ENCODE measurements at regions not wholly inside any gene's neighbourhood (a gene's known extent, or its start where the extent isn't known, plus 50 kb on each side); places are given as distances from the start of the nearest gene placed in this dataset.
"Not testable (repeated sequence)": the region's sequence is repeated elsewhere in the genome, so short reads cannot be mapped to it uniquely, and the experiment has no call there.

DNA sequence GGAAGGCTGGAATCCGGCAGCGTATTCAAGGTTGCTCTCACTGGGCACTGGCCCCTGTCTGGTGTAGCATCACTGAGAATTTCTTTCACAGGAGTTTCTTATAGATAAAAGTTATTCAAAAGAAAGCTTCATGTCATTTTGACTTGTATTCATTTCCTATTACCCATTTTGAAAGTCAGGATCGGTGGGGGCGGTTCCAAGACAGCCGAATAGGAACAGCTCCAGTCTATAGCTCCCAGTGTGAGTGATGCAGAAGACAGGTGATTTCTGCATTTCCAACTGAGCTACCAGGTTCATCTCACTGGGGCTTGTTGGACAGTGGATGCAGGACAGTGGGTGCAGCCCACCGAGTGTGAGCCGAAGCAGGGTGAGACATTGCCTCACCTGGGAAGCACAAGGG, 51.5 kb upstream of the CDC42EP3 start:
- H3K36me3 Mint-ChIP-seq (ENCODE audit: low read depth, unreplicated experiment); H3K27me3 ChIP-seq (ENCODE audit: insufficient read depth, low read length); H3K79me2 ChIP-seq (ENCODE audit: insufficient read depth, low read length); H4K20me1 ChIP-seq (ENCODE audit: insufficient read depth, low read length); H3K9me3 ChIP-seq (ENCODE audit: insufficient read depth, low read depth, low read length); H2AFZ ChIP-seq (ENCODE audit: low read depth, low read length); H3K9ac ChIP-seq (ENCODE audit: low read length); H3K4me2 ChIP-seq (ENCODE audit: low read length); H3K4me3 Mint-ChIP-seq (ENCODE audit: unreplicated experiment); H3K4me1 ChIP-seq (ENCODE audit: insufficient read depth, low read length); H3K27ac Mint-ChIP-seq (ENCODE audit: unreplicated experiment); H3K27ac ChIP-seq (ENCODE audit: low read depth, low read length); H3K36me3 ChIP-seq (ENCODE audit: insufficient read depth, low read length); H3K4me3 ChIP-seq (ENCODE audit: insufficient read depth, low read depth, low read length); H3K4me1 Mint-ChIP-seq (ENCODE audit: low read depth, unreplicated experiment); H3K27me3 Mint-ChIP-seq (ENCODE audit: low read depth, unreplicated experiment); DNase-seq (ENCODE audit: low read depth); FAIRE-seq: not testable (repeated sequence)
- H3K9me3 Mint-ChIP-seq (ENCODE audit: unreplicated experiment): peaks cover 21% of the 10 kb centered on the region

DNA sequence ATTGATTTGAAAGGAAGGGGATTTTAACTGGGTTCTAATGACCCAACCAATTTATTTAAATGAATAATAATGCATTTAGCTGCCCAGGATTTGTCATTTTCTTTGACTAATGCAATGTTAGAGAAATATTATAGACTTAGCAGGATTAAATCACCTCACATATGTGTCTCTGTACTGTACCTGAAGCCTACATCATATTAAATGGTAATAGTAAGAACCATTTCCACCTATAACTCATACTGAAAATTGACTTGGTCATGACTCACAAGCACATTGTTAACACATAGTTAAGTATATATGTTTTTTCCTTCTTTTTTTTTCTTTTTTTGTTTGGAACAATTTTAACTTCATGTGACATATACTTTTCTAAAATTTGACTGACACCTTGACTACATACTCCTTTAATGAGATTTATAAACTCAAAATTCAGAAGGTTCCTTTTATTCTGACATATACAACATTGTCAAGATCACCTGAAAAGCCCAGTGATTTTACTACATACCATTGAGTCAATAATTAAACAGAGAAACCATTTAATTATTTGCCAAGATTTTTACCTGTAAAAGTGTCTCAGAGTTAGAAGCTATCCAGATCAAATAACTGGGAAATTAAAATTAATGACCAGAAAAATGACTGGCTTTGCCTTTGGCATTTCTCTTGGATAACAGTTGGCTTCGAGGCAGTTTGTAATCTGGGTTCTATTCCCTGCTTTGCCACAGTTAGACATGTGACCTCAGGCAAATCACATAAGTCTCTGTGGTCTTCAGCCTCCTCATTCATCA, 58.8 kb upstream of the CDC42EP3 start:
- peaks cover 4% of the 10 kb centered on the region for H3K4me1 ChIP-seq (ENCODE audit: insufficient read depth, low read length)
- no peaks in the 10 kb centered on the region for H3K79me2 ChIP-seq (ENCODE audit: insufficient read depth, low read length)
- H2AFZ ChIP-seq (ENCODE audit: low read depth, low read length): no peak overlapping the region
- no peaks in the 10 kb centered on the region for H3K36me3 ChIP-seq (ENCODE audit: insufficient read depth, low read length)
- H3K27me3 ChIP-seq (ENCODE audit: insufficient read depth, low read length): no peaks in the 10 kb centered on the region
- no peak for TF ChIP-seq EZH2 (IDR thresholded peaks at IDR 0.05; ENCODE audit: insufficient read depth, low read length)
- TF ChIP-seq, protein P1, sequence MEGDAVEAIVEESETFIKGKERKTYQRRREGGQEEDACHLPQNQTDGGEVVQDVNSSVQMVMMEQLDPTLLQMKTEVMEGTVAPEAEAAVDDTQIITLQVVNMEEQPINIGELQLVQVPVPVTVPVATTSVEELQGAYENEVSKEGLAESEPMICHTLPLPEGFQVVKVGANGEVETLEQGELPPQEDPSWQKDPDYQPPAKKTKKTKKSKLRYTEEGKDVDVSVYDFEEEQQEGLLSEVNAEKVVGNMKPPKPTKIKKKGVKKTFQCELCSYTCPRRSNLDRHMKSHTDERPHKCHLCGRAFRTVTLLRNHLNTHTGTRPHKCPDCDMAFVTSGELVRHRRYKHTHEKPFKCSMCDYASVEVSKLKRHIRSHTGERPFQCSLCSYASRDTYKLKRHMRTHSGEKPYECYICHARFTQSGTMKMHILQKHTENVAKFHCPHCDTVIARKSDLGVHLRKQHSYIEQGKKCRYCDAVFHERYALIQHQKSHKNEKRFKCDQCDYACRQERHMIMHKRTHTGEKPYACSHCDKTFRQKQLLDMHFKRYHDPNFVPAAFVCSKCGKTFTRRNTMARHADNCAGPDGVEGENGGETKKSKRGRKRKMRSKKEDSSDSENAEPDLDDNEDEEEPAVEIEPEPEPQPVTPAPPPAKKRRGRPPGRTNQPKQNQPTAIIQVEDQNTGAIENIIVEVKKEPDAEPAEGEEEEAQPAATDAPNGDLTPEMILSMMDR (IDR thresholded peaks at IDR 0.05; ENCODE audit: insufficient read depth, low read depth, low read length): no peak
- H3K27me3 Mint-ChIP-seq (ENCODE audit: low read depth, unreplicated experiment): peaks cover 2% of the 10 kb centered on the region
- H3K9me3 Mint-ChIP-seq (ENCODE audit: unreplicated experiment): peaks cover 8% of the 10 kb centered on the region
- no peak overlapping the region for H3K4me3 ChIP-seq (ENCODE audit: insufficient read depth, low read depth, low read length)
- H3K9ac ChIP-seq (ENCODE audit: low read length): no peak overlapping the region
- H3K4me3 Mint-ChIP-seq (ENCODE audit: unreplicated experiment): no peak overlapping the region
- no peak for DNase-seq (ENCODE audit: low read depth)
- no peaks in the 10 kb centered on the region for H3K9me3 ChIP-seq (ENCODE audit: insufficient read depth, low read depth, low read length)
- no peak overlapping the region for H3K4me2 ChIP-seq (ENCODE audit: low read length)
- H3K4me1 Mint-ChIP-seq (ENCODE audit: low read depth, unreplicated experiment): peaks cover 17% of the 10 kb centered on the region
- H3K27ac Mint-ChIP-seq (ENCODE audit: unreplicated experiment): no peak overlapping the region
- H3K27ac ChIP-seq (ENCODE audit: low read depth, low read length): no peak overlapping the region
- FAIRE-seq: no peak
- no peaks in the 10 kb centered on the region for H4K20me1 ChIP-seq (ENCODE audit: insufficient read depth, low read length)
- no peaks in the 10 kb centered on the region for H3K36me3 Mint-ChIP-seq (ENCODE audit: low read depth, unreplicated experiment)

DNA sequence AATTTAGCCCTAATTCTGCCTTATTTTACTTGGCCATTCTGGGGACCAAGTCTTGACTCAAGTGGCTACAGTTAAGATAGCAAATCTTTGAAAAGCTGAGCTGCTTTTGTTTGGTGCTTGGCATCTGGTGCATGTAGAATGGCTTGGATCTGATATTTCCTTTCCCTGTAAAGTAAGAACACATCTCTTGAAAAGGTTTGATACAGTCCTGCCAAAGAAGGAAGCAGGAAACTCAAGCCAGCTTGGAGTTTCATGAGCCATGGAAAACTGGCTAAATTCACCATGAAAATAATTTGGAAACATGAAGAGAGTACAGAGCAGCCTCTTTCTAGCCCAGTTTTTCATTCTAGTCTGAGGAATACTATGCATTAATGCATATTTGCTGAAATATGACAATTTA, 61.0 kb upstream of the CDC42EP3 start:
- H3K9me3 ChIP-seq (ENCODE audit: insufficient read depth, low read depth, low read length); H3K27me3 ChIP-seq (ENCODE audit: insufficient read depth, low read length); H3K4me2 ChIP-seq (ENCODE audit: low read length); H2AFZ ChIP-seq (ENCODE audit: low read depth, low read length); H3K27ac Mint-ChIP-seq (ENCODE audit: unreplicated experiment); H3K9ac ChIP-seq (ENCODE audit: low read length); H3K27me3 Mint-ChIP-seq (ENCODE audit: low read depth, unreplicated experiment); H3K9me3 Mint-ChIP-seq (ENCODE audit: unreplicated experiment); H3K36me3 ChIP-seq (ENCODE audit: insufficient read depth, low read length); DNase-seq (ENCODE audit: low read depth); H3K36me3 Mint-ChIP-seq (ENCODE audit: low read depth, unreplicated experiment); H3K27ac ChIP-seq (ENCODE audit: low read depth, low read length); H3K79me2 ChIP-seq (ENCODE audit: insufficient read depth, low read length); H4K20me1 ChIP-seq (ENCODE audit: insufficient read depth, low read length); FAIRE-seq; H3K4me1 ChIP-seq (ENCODE audit: insufficient read depth, low read length); H3K4me3 Mint-ChIP-seq (ENCODE audit: unreplicated experiment); H3K4me3 ChIP-seq (ENCODE audit: insufficient read depth, low read depth, low read length): not testable (repeated sequence)
- peaks cover 25% of the 10 kb centered on the region for H3K4me1 Mint-ChIP-seq (ENCODE audit: low read depth, unreplicated experiment)
